ENCODE measurements at regions not wholly inside any gene's neighbourhood (a gene's known extent, or its start where the extent isn't known, plus 50 kb on each side); places are given as distances from the start of the nearest gene placed in this dataset.

DNA sequence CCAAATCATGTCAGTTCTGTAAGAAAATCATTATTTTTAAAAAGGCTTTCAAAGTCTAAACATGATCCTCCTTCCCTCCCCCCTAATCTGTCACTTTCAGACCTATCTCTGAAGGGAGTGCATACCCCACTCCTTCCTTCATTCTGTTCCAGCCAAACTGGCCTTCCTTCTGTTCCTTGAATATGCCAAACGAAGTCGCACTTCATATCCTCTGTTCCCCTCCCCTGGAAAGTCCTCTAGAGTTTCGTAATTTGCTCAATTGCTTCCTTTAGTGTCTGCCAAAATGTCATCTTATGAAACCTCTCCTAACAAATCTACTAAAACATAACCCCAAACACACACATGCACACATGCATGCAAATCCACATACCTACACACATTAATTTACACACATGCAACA lies 69.5 kb upstream of the TUSC7 start:
- Histone ChIP-seq H3K9me3 (ENCODE audit: control insufficient read depth, low read length) (no peaks in the 10 kb centered on the region), H3K4me3 (ENCODE audit: low read length) (no peak overlapping the region), H3K9ac (ENCODE audit: low read length) (no peak overlapping the region), H3K4me1 (ENCODE audit: control insufficient read depth, insufficient read depth, low read length) (no peaks in the 10 kb centered on the region), H3K36me3 (ENCODE audit: control insufficient read depth, insufficient read depth, low read length, severe bottlenecking) (no peaks in the 10 kb centered on the region), H3K27me3 (replicated peaks; ENCODE audit: control insufficient read depth, insufficient read depth, low read length) (no peaks in the 10 kb centered on the region)
- no peak for DNase-seq (ENCODE audit: low read depth)

DNA sequence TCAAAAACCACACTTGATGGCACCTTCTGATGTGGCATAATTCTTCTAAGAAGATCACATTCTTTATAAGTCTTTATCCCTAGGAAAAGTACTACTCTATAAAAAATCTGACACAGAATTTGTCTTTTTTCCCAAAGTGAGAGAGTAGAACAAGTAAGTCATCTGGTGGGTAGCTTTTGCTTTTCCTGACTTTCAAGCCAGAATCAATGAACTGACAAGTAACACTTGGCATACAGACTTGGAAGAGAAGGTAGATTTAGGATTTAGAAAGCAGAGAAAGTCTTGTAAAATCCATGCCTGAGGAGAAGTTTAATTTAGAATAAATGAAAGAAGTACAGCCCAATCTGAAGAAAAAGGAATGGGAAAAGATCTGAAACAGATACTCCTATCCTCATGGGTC lies 66.6 kb upstream of the TUSC7 start:
- Histone ChIP-seq H3K4me1 (ENCODE audit: control insufficient read depth, insufficient read depth, low read length) (no peaks in the 10 kb centered on the region), H3K27me3 (replicated peaks; ENCODE audit: control insufficient read depth, insufficient read depth, low read length) (no peaks in the 10 kb centered on the region), H3K9me3 (ENCODE audit: control insufficient read depth, low read length) (no peaks in the 10 kb centered on the region), H3K9ac (ENCODE audit: low read length) (no peak overlapping the region), H3K4me3 (ENCODE audit: low read length) (no peak overlapping the region), H3K36me3 (ENCODE audit: control insufficient read depth, insufficient read depth, low read length, severe bottlenecking) (no peaks in the 10 kb centered on the region)
- DNase-seq (ENCODE audit: low read depth), result no peak

DNA sequence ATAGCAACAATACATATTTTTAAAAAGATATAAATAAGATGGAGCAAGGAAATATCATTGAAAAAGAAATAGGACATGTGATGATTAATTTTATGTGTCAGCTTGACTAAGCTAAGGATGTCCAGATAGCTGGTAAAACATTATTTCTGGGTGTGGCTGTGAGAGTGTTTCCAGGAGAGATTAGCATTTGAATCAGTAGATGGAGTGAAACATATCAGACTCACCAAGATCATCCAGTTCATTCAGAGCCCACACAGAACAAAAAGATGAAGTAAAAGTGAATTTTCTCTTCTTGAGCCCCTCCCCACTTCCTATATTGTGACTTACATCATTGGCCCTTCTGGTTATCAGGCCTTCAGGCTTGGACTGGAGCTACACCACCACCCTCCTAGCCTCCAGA lies 61.6 kb upstream of the TUSC7 start:
- Histone ChIP-seq H3K4me1 (ENCODE audit: control insufficient read depth, insufficient read depth, low read length) (no peaks in the 10 kb centered on the region), H3K4me3 (ENCODE audit: low read length) (no peak overlapping the region), H3K9me3 (ENCODE audit: control insufficient read depth, low read length) (no peaks in the 10 kb centered on the region), H3K36me3 (ENCODE audit: control insufficient read depth, insufficient read depth, low read length, severe bottlenecking) (no peaks in the 10 kb centered on the region), H3K9ac (ENCODE audit: low read length) (no peak overlapping the region), H3K27me3 (replicated peaks; ENCODE audit: control insufficient read depth, insufficient read depth, low read length) (no peaks in the 10 kb centered on the region)
- no peak for DNase-seq (ENCODE audit: low read depth)
